PC-3 (cell line): ENCODE measurements at regions not wholly inside any gene's neighbourhood (a gene's known extent, or its start where the extent isn't known, plus 50 kb on each side); places are given as distances from the start of the nearest gene placed in this dataset.

Experiments used
- ATAC-seq: fragments of 200-7000 bp; cut with Tn5 transposase; 2 replicates; pipeline ENCODE4 v1.9.1; 2020; ENCODE audit warnings: mild to moderate bottlenecking, moderate library complexity
- BruUV-seq: library from RNA; stranded (reverse); fragments of 400-500 nt; replicated peaks from 2 replicates; lab custom pipeline; 2021; lab: Mats Ljungman, UMichigan
- CTCF ChIA-PET: fragments of 300-600 bp; sonication (Branson Sonifier 250); formaldehyde crosslinking; loops from one replicate; lab custom pipeline; 2022; ENCODE audit warnings: antibody characterized with exemption; lab: Charles Lee
- POLR2A ChIA-PET: fragments of 300-600 bp; sonication (Branson Sonifier 250); formaldehyde crosslinking; loops from one replicate; lab custom pipeline; 2022; ENCODE audit warnings: antibody characterized with exemption; ENCODE audit not compliant: unreplicated experiment; lab: Charles Lee
- DNase-seq: peaks from one replicate; pipeline ENCODE4 v3.0.0-alpha.2; 2015
- H2AFZ ChIP-seq: fragments of 300-600 bp; sonication (generic); 2 replicates; pipeline ENCODE4 v1.6.0; 2016; ENCODE audit warnings: antibody characterized with exemption, low read length
- H3F3A ChIP-seq: fragments of 300-600 bp; sonication (generic); one replicate; pipeline ENCODE4 v1.6.0; 2017; ENCODE audit warnings: antibody characterized with exemption, low read length, control low read depth, mild to moderate bottlenecking; ENCODE audit not compliant: unreplicated experiment
- H3K27ac ChIP-seq: fragments of 300-600 bp; sonication (generic); 2 replicates; pipeline ENCODE4 v1.5.1; 2016; ENCODE audit warnings: mild to moderate bottlenecking, low read length
- H3K27me3 ChIP-seq: fragments of 300-600 bp; sonication (generic); 2 replicates; pipeline ENCODE4 v1.6.1; 2016; ENCODE audit warnings: low read length, mixed read lengths
- H3K36me3 ChIP-seq: fragments of 300-600 bp; sonication (generic); 2 replicates; pipeline ENCODE4 v1.6.1; 2016; ENCODE audit warnings: low read depth, mixed run types, low read length, mixed read lengths
- H3K4me1 ChIP-seq: fragments of 300-600 bp; sonication (generic); 2 replicates; pipeline ENCODE4 v1.5.1; 2016; ENCODE audit warnings: low read length; ENCODE audit not compliant: insufficient read depth
- H3K4me2 ChIP-seq: fragments of 300-600 bp; sonication (generic); 2 replicates; pipeline ENCODE4 v1.6.0; 2016; ENCODE audit warnings: low read length
- H3K4me3 ChIP-seq: fragments of 300-600 bp; sonication (generic); 2 replicates; pipeline ENCODE4 v1.5.1; 2016; ENCODE audit warnings: mild to moderate bottlenecking, low read length, mixed read lengths
- H3K79me2 ChIP-seq: fragments of 300-600 bp; sonication (generic); 2 replicates; pipeline ENCODE4 v1.6.1; 2017; ENCODE audit warnings: low read length, mixed read lengths
- H3K9ac ChIP-seq: fragments of 300-600 bp; sonication (generic); 2 replicates; pipeline ENCODE4 v1.6.0; 2016; ENCODE audit warnings: mild to moderate bottlenecking, low read length
- H3K9me2 ChIP-seq: fragments of 300-600 bp; sonication (generic); replicated peaks from 2 replicates; pipeline ENCODE4 v1.6.1; 2016; ENCODE audit warnings: mixed run types, low read length, mixed read lengths
- H3K9me3 ChIP-seq: fragments of 300-600 bp; sonication (generic); 2 replicates; pipeline ENCODE4 v1.6.1; 2016; ENCODE audit warnings: low read length, mixed read lengths
- H4K20me1 ChIP-seq: fragments of 300-600 bp; sonication (generic); 2 replicates; pipeline ENCODE4 v1.6.1; 2016; ENCODE audit warnings: low read length, mixed read lengths
- CTCF ChIP-seq: fragments of 300-600 bp; sonication (generic); conservative IDR thresholded peaks from 2 replicates; pipeline ENCODE4 v1.5.1; 2017; ENCODE audit warnings: antibody characterized with exemption, low read depth, mild to moderate bottlenecking, low read length
- EZH2 ChIP-seq: fragments of 300-600 bp; sonication (generic); IDR thresholded peaks from one replicate; pipeline ENCODE4 v1.6.1; 2017; ENCODE audit warnings: antibody characterized with exemption, mild to moderate bottlenecking, low read length; ENCODE audit not compliant: unreplicated experiment
- EZH2phosphoT487 ChIP-seq: fragments of 300-600 bp; sonication (generic); IDR thresholded peaks from 2 replicates; pipeline ENCODE4 v1.6.1; 2018; ENCODE audit warnings: mild to moderate bottlenecking, antibody characterized with exemption, low read length, borderline replicate concordance
- intact Hi-C: fragments of 100-400 bp; cut with micrococcal nuclease; formaldehyde crosslinking; loops from 2 replicates; pipeline ENCODE4 v1.9.0; 2023

- ATAC-seq (no peak), DNase-seq (no peak)
- no peaks in the 10 kb centered on the region for H3K27me3 ChIP-seq
- H3K9me3 ChIP-seq, result no peaks in the 10 kb centered on the region
- no peaks in the 10 kb centered on the region for H3K9me2 ChIP-seq
- H3K79me2 ChIP-seq, result no peaks in the 10 kb centered on the region
- no peaks in the 10 kb centered on the region for H3K36me3 ChIP-seq
- intact Hi-C loops, result no loop called here
- no peak overlapping the region for H3K27ac ChIP-seq
- no peaks in the 10 kb centered on the region for H3K4me1 ChIP-seq
- no peak overlapping the region for H3K4me3 ChIP-seq
- CTCF ChIA-PET, result no interaction called here
- H3K9ac ChIP-seq, result no peak overlapping the region
- BruUV-seq, result no TSS peak
- TF ChIP-seq EZH2, result no peak
- TF ChIP-seq CTCF, result no peak
- TF ChIP-seq EZH2phosphoT487, result no peak
- H3F3A ChIP-seq, result no peaks in the 10 kb centered on the region
- H2AFZ ChIP-seq, result no peak overlapping the region
- no peaks in the 10 kb centered on the region for H4K20me1 ChIP-seq
- POLR2A ChIA-PET, result no interaction called here
- no peak overlapping the region for H3K4me2 ChIP-seq
These were observed 210.1 kb downstream of the PRDM9 start for GRCh38 chr5:23717486-23717885.

- Histone ChIP-seq H3K27me3 (no peaks in the 10 kb centered on the region), H3K36me3 (no peaks in the 10 kb centered on the region), H4K20me1 (no peaks in the 10 kb centered on the region), H3K9ac (no peak overlapping the region), H3K4me3 (no peak overlapping the region), H3K4me2 (no peak overlapping the region), H3F3A (no peaks in the 10 kb centered on the region), H3K27ac (no peak overlapping the region), H3K4me1 (no peaks in the 10 kb centered on the region), H3K9me2 (no peaks in the 10 kb centered on the region), H2AFZ (no peak overlapping the region), H3K9me3 (no peaks in the 10 kb centered on the region), H3K79me2 (no peaks in the 10 kb centered on the region)
- no peak for TF ChIP-seq EZH2phosphoT487
- TF ChIP-seq EZH2, result no peak
- no peak for TF ChIP-seq CTCF
- no TSS peak for BruUV-seq
- CTCF ChIA-PET, result no interaction called here
- DNase-seq, result no peak
- POLR2A ChIA-PET, result no interaction called here
- intact Hi-C loops, result no loop called here
- no peak for ATAC-seq
These were observed 211.2 kb downstream of the PRDM9 start for GRCh38 chr5:23718564-23718963.

- no peak overlapping the region for H3K4me2 ChIP-seq
- H3K27ac ChIP-seq, result no peak overlapping the region
- H3K4me1 ChIP-seq, result no peaks in the 10 kb centered on the region
- intact Hi-C loops, result no loop called here
- H3K36me3 ChIP-seq, result no peaks in the 10 kb centered on the region
- TF ChIP-seq EZH2phosphoT487 (no peak), CTCF (no peak), EZH2 (no peak)
- ChIA-PET CTCF (no interaction called here), POLR2A (no interaction called here)
- H3K9me3 ChIP-seq, result no peaks in the 10 kb centered on the region
- no peak overlapping the region for H3K4me3 ChIP-seq
- no TSS peak for BruUV-seq
- H3K27me3 ChIP-seq, result no peaks in the 10 kb centered on the region
- H3K9me2 ChIP-seq, result no peaks in the 10 kb centered on the region
- DNase-seq, result no peak
- H3F3A ChIP-seq, result no peaks in the 10 kb centered on the region
- no peaks in the 10 kb centered on the region for H4K20me1 ChIP-seq
- H3K79me2 ChIP-seq, result no peaks in the 10 kb centered on the region
- H3K9ac ChIP-seq, result no peak overlapping the region
- H2AFZ ChIP-seq, result no peak overlapping the region
- no peak for ATAC-seq
These were observed 213.9 kb downstream of the PRDM9 start for GRCh38 chr5:23721336-23721735.
